ENCODE measurements at regions not wholly inside any gene's neighbourhood (a gene's known extent, or its start where the extent isn't known, plus 50 kb on each side); places are given as distances from the start of the nearest gene placed in this dataset.
"Not testable (repeated sequence)": the region's sequence is repeated elsewhere in the genome, so short reads cannot be mapped to it uniquely, and the experiment has no call there.

GRCh38 chr7:150004843-150005242, 131.1 kb downstream of the ATP6V0E2 start:
- not testable (repeated sequence) for TF ChIP-seq CTCF (IDR thresholded peaks at IDR 0.05); POLR2AphosphoS5 (IDR thresholded peaks at IDR 0.05; ENCODE audit: low read depth, low read length); SIN3A (IDR thresholded peaks at IDR 0.05; ENCODE audit: borderline replicate concordance, insufficient read depth, low read depth, low read length)

Data from Panc1 (cell line).